ENCODE measurements at regions not wholly inside any gene's neighbourhood (a gene's known extent, or its start where the extent isn't known, plus 50 kb on each side); places are given as distances from the start of the nearest gene placed in this dataset.
A peak's percentile ranks its signal among the peaks of the same experiment; 100 is the strongest.

DNA sequence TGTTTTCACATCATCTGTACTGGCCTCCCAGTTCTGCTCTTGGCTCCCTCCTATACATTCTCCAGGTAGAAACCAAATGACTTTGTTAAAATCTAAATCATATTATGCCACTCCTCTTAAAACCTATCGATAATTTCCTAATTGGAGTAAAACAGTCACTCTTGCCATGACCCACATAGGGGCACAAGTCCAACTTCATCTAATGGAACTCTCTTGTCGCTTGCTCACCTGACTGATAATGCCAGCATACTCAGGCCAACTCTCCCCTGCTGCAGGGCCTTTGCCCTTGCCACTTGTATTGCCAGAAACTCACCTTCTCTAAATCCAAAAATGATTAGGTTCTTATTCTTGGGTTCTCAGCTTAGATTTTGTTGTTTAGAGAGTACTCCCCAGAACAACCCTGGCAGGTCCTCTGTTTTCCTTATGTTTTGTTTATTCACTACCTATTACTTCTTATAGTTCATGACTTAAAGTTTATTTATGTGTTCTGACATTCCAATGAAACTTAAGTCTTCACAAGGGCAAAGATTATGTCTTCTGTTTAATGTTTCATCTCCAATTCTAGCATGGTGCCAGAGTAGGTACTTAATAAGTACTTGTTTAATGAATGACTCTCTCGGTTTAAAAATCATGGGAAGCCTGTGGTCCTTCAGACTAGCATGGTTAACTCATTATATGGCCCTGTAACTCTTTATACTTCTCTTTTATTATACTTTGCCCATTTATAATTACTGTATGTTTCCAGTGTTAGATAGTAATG, 345.9 kb upstream of the SMIM30 start:
- DNase-seq (ENCODE audit: low read depth in 2 of 2), result no peak

DNA sequence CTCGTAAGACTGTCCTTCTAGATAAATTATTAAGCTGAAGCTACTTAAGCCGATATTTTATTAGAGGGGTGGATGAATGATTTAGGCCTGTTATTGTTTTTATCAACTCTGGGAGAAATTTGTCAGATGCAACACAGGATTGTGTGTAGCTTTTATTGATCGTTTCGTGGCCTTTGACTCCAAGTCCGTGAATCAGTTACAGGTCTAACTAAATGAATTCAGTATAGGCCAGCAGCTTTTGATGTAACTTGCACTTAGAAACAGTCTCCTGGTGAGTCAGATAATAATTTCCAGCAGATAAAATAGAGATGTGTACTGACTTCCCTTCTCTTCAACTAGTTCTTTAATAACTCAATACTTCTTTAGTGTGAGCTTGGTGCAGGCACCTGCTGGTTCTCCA, 341.7 kb upstream of the SMIM30 start:
- DNase-seq (ENCODE audit: low read depth in 2 of 2), result no peak

DNA sequence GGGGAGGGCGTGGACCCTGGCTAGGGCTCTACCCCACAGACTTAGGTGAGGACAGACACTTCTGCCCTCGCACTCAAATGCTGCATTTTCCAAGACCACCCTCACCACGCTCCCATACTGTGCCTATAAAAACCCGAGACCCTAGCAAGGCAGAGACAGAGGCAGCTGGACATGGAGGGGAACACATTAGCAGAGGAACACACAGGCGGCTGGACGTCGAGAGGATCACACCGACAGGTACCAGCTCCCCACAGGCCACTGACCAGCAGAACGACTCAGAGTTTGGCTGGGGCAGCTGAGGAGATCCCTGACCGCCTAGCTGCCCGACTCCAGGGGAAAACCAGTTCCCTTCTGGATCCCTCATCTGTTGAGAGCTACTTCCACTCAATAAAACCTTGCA, 338.2 kb upstream of the SMIM30 start:
- DNase-seq (ENCODE audit: low read depth in 2 of 2), result no peak

DNA sequence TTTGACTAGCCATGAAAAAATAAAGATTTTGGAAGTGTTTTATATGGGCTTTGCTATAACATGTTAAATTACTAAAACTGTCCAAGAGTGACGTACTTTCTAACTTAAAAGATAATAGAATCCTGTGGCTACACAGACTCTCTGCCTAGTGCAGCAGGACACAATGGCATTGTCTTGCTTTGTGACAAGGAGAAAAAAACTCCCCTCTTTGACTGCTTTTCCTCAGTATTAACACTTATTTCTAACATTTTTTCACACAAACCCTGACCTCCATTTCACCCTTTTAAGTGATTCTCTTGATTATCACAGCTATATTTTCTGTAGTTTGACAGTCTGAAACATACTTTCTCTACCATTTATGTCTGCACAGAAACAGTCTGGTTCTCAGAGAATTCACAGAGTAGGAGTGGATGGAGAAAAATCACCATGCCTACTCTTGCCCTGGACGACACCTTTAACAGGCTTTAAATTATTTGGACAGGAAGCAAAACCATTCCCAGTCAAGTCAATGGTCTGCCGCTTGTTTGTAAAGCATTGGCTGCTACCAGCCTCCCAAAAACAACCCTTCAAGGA, 336.3 kb upstream of the SMIM30 start:
- no peak for DNase-seq (ENCODE audit: low read depth in 2 of 2)

DNA sequence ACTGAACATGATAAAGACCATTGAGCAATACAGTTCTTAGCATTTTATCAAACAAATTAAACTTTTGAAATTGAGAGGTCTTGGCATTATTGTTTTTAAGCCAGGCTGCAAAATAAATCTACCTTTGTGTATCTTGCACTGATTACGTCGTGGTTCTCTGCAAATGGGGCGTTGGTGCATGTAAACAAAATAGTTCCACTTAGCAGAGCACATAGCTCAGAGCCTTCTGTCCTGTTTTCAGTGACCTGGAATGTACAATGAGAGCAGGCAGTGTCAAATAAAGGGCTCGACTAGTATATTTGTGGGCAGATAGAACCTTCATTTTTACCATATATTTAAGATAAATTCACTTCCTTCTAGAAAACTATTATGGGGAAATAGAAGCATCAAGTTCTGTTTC, 333.9 kb upstream of the SMIM30 start:
- no peak for DNase-seq (ENCODE audit: low read depth in 2 of 2)

DNA sequence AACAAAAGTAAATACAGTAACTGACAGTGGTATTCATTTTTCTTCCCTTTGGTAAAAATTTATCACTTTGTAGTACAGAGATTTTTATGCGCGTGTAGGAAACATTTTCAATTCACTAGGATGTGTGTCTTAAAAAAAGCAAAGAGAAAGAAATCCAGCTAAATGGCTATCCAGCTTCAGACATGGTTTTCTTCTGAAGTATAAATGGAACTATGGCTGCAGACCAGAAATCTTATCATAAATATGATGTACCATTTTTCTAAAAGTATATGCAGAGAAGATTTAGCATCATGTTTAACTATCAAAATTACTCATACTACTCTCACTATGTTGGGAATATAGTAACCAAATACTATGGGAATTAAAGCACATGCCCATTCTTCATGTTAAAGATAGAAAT, 328.4 kb upstream of the SMIM30 start:
- DNase-seq (ENCODE audit: low read depth in 2 of 2), result no peak

DNA sequence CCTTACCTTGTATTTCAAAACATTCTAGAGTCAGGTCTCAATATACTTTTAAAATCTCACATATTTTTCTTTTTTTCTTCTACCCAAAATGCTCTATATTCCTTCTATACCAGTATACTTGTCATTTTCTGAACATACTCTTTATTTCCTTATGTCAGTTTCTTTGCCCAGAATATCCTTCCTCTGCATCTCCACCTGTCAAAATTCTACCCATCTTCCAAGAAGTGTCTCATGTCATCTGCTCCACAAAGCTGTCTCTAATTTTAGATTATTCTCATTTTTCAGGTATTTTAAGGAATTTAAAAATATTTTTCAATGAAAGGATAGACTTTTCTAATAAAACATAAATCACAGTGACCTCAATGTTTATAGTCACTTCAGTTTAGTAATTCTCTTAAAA, 328.0 kb upstream of the SMIM30 start:
- no peak for DNase-seq (ENCODE audit: low read depth in 2 of 2)

DNA sequence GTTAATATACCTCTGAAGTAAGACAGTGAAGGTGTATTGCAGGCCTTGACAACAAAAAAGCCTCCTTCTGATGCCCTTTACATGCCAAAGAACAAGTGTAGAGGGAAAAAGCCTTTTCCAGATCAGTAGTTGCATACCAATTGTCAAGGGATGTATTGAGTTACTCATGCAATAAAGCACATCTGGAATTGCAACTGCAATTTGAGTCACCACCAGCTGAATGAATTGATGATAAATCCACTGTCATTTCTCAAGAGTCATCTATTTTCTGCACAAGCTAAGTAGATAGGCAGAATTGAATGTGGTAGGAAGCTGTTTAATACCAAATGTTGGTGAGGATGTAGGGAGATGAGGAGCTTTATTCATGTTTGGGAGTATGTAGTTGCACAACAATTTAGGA, 325.9 kb upstream of the SMIM30 start:
- DNase-seq (ENCODE audit: low read depth in 2 of 2), result no peak

DNA sequence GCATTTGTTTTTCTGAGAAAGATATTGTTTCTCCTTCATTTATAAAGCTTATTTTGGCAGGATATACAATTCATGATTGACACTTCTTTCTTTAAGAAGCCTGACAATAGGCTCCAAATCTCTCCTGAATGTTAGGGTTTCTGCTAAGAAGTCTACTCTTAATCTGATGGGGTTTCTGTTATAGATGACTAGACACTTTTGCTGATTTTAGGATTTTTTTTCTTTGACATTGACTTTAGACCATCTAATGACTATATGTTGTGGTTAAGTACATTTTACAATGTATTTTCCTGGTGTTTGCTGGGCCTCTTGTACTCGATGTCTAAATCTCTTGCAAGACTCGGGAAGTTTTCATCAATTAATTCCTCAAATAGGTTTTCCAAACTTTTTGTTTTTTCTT, 321.8 kb upstream of the SMIM30 start:
- DNase-seq (ENCODE audit: low read depth in 2 of 2), result no peak

DNA sequence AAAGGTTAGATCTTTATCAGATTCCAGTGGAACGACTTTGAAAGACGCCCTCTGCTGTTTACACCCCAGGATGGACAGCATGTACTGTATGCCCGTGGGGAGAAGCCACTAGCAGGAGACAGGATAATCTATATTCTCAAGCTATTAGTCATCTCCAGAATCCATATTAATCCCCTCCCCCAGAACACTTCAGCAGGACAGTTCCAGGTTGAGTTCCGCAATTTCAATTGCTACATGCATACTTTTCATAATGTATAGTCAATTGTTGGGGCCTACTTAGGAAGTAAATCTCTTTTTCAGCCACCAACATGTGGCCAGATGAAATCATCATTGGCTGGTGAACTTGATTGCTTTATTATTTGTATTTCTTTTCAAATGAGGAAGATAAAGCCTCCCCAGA, 313.1 kb upstream of the SMIM30 start:
- no peak for DNase-seq (ENCODE audit: low read depth in 2 of 2)

DNA sequence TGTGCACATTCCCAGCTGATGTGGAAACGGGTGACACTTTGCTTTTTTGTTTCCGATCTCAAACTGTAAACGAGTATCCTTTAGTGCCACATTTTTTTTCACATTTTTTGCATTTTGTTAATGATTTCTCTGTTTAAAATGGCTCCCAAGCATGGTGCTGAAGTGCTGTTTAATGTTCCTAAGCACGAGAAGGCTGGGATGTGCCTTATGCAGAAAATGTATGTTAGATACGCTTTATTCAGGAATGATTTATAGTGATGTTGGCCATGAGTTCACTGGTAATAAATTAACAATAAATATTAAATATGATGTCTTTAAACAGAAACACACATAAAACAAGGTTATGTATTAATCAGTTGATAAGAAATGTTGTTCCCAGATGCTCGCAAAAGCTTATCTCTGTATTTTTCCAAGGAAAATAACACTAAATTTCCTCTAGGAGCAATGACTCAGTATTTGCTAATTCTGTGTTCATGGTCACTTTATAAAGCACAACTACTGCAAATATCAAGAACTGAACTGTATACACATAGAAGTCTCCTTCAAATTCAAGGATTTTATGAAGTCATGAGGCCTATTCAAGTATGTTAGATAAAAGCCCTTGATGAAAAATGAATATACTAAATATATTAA, 305.9 kb upstream of the SMIM30 start:
- DNase-seq (ENCODE audit: low read depth in 2 of 2), result no peak

DNA sequence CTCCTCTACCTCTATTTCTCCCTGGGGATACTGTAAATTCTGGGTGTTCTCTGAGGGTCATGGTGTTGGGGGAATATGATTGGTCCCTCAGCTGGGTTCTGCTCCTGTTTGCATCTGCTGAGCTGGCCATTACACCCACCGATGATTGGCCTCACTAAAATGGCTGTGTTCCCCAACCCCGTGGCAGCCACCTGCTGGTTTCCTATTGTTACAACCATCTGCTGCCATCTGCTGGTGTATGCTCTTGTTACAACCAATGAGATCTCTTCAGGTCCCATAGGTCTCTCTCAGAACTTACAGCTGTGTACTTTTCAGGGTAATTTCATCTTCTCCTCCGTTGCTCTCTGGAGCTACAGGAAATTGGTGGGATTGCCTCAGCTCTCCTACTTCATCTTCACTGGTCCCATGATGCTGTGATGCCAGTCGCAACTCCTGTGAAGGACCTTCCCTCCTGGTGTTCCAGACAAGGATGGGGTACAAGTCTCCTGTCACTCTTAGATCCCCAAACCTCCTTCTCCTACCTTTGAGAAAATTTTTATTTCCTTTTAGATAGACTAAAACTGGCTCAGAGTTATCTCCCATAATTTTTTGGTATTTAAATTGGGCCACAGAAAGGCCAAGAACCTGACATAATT, 303.5 kb upstream of the SMIM30 start:
- peak; percentile 65 to 67 for DNase-seq (ENCODE audit: low read depth in 2 of 2)

DNA sequence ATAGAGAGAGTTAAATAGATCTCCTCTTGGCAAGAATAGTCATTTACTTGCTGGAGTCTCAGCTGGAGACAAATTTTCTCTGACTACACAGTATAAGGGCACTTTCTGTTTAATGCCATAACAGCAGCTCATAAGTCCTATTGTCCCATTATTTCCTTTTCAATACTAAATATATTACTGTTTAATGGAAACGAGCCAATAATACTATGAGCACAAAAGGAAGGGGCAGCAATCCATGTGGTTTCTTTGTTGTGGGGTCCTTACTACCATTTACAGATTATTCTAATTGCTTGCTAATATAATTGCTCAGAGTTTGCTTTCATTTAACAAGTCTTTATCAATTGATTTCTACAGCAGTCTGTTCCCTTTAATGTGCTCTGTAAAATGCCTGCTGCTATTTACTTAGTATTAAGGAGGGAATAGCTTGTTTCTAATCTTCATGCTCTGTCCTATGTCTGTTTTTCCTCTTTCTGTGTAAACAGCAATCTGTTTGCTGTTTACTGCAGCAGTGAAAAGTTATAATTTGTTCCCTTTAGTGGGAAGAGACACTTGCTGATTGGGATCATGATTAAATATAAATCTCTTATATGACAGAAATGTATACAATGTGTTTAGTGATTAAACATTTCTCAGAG, 296.2 kb upstream of the SMIM30 start:
- DNase-seq (ENCODE audit: low read depth in 2 of 2), result no peak

DNA sequence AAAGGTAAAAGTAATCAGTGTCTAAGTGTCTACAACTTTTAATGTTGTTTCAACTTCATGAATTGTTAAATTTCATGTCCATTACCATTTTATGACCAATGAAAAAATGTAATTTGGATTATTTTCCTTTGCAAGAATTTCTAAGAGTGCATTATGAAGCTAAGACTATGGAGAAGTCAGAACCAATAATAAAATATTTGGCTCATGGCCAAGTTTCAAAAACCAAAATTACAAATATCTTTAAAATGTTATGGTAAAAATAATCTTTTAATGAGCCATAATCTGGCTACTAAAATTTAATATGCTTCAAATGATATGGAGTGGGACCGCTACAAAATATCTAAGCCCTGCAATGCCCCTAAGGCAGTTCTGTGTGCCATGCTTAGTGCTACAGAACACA, 294.1 kb upstream of the SMIM30 start:
- no peak for DNase-seq (ENCODE audit: low read depth in 2 of 2)

DNA sequence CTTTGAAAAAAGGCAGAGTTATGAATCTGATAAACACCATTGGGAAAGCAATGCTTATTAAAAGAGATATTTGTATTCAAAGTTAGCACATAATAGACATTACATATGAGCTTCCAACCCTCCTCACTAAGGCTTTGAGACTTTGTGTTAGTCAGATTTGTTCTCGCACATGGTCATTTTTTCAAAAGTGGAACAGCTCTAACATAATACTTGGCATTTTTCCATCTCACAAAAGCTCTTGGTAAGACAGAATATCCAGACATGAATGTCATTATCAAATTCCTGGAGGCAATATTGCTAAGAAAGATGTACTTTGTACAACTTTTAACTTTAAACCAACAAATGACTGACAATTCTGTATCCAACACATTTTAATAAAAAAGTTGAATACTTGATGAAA, 292.4 kb upstream of the SMIM30 start:
- DNase-seq (ENCODE audit: low read depth in 2 of 2), result no peak

DNA sequence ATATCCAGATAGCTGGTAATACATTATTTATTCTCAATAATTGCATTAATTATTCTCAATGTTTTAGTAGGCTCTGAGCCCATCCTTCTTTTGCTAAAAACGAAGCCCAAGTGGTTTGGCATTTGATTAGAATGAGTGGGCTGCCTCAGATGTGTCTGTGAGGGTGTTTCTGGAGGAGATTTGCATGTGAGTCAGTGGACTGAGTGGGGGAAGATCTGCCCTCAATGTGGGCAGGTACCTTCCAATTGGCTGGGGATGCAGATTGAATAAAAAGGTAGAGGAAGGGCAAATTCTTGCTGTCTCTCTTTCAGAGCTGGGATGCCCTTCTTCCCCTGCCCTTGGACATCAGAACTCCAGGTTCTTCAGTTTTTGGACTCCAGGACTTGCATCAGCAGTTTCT, 290.6 kb upstream of the SMIM30 start:
- DNase-seq (ENCODE audit: low read depth in 2 of 2), result no peak

DNA sequence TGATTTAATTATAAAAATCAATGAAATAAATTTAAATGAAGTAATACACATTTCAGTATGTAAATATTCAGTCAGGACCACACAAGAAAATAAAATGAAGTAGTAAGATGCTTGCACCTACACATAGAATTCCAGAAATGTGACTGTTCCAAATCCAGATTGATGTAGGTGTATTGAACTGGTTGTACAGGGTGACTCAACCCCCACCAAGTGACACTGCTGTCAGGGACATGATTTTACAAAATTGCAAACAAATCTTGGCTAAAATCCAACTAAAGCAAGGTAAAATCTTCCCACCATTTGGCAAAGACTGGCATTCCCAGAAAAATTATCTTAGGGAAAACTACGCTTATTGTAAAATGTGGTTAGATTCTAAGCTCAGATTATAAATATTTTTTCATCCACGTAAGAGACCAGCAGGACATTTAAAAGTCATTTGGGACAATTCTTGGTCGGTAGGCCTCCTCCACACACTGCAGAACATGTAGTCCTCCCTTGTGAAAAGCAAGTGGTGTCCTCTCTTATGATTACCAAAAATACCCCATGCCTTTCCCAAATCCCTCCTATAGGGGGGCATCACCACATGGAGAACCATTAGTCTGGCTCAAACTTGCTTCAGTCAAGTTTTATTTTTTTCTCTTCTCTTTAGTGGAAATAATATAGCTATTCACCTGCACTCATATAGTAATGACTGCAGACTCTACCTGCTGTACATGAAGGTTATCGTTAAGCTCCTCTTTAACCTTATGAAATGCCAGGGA, 287.1 kb upstream of the SMIM30 start:
- no peak for DNase-seq (ENCODE audit: low read depth in 2 of 2)

DNA sequence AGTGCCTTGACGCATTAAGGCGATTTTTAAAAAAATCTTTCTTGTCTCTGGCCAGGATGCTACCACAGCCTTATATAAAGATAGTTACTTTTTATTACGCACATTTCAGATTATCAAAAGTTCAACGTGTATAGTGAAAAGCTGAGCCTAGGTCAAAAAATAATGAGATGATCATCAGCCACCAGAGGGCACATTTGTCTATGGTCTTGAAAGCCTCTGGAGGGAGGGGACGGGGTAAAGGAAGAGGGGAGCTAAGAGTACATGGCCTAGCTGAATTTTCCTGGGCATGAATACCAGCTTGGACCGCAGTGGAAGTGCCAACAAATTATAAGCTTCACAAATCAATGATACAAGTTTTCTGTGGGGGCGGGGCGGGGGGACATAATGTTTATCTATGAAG, 285.9 kb upstream of the SMIM30 start:
- no peak for DNase-seq (ENCODE audit: low read depth in 2 of 2)

DNA sequence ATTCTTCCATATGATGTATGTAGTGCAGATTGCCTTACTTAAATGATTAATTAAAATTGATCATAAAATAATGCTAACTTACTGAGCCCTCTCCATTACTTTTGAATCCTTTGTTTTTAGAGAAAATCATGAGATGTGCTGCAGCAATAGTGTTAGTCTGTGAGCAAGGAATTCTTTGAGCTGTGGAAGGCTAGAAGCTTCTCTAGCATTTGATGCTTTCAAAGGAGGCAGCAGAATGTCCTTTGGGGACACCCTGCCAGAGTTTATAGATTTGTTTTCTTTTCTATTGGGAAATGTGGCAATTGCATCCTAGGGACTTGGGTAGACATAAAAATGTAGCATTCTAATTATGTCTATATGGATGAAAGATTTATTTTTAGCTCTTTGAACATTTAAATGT, 284.1 kb upstream of the SMIM30 start:
- no peak for DNase-seq (ENCODE audit: low read depth in 2 of 2)

DNA sequence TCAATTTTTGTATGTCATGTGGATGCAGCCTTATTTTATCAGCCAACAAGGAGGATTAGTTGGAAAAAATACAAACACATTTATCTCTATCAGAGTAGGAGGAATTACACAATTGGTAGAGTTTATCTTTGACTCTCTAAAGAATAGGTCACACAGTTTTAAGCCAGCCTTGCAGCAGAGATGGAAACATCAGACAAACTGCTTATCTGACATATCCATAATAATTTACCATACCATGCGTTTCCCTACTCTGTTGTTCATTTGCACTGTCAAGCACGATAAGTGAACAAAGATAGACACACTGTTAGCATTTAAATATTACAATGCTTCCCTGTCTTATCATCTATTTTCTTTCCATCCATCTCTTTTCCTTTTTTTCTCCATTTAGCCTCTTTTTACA, 283.7 kb upstream of the SMIM30 start:
- DNase-seq (ENCODE audit: low read depth in 2 of 2), result no peak

DNA sequence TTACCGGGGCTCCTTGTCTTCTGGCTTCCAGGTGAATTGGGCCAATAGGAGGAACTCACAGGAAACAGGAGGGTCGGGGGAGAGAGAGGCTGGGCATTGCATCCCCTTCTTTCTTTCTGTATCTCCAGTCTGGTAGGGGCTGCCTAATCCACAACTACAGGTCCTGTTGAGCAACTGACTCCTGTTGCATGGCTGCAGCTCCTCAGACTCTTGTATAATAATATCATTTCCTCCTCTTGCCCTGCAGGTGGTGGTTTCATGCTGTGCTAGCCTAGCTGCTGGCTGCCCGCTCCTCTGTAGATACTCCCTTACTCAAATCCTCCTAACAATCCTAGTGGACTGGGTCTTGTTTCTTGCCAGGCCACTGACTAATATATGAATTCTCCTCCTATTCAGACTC, 276.5 kb upstream of the SMIM30 start:
- DNase-seq (ENCODE audit: low read depth in 2 of 2), result no peak

Measured in activated CD4-positive, alpha-beta T cell treated with anti-CD3 and anti-CD28 coated beads for 24 hours (primary cell).